Prostate gland (tissue), 2 donors: ENCODE measurements at regions not wholly inside any gene's neighbourhood (a gene's known extent, or its start where the extent isn't known, plus 50 kb on each side); places are given as distances from the start of the nearest gene placed in this dataset.

ENCODE experiments used
- DNase-seq: peaks from one replicate; pipeline ENCODE4 v3.0.0-alpha.2; 2019; ENCODE audit warnings: low spot score
- H3K27ac ChIP-seq, 2 donors: fragments of 200-600 bp; sonication (generic); 2 replicates each; pipeline ENCODE4 v1.5.1; 2017 to 2019
- H3K27me3 ChIP-seq: fragments of 200-600 bp; sonication (generic); replicated peaks from 2 replicates; pipeline ENCODE4 v1.5.1; 2019; ENCODE audit not compliant: insufficient read depth
- H3K36me3 ChIP-seq, 2 donors: fragments of 200-600 bp; sonication (generic); 1 replicate in 1 of 2; 2 replicates in 1 of 2; pipeline versions ENCODE4 v1.5.1 to v1.8.1; 2017 to 2019
- H3K4me1 ChIP-seq: fragments of 200-600 bp; sonication (generic); replicated peaks from 2 replicates; pipeline ENCODE4 v1.5.1; 2019
- H3K4me3 ChIP-seq, 2 donors: fragments of 200-600 bp; sonication (generic); 2 replicates each; pipeline ENCODE4 v1.5.1; 2017 to 2019
- H3K9me3 ChIP-seq: fragments of 200-600 bp; sonication (generic); 2 replicates; pipeline ENCODE4 v1.5.1; 2017
- CTCF ChIP-seq, 4 experiments: fragments of 200-600 bp in 2 of 4; fragments of 450-650 bp in 2 of 4; sonication (generic) in 2 of 4; IDR thresholded peaks; 1 replicate in 3 of 4; 2 replicates in 1 of 4; pipeline ENCODE4 v1.5.1; 2016 to 2019; ENCODE audit warnings: antibody characterized with exemption in 4 of 4, mild to moderate bottlenecking in 2 of 4, moderate library complexity in 2 of 4
- POLR2A ChIP-seq: fragments of 450-650 bp; IDR thresholded peaks from one replicate; pipeline ENCODE4 v1.6.1; 2016; ENCODE audit warnings: antibody characterized with exemption, mild to moderate bottlenecking
- POLR2AphosphoS5 ChIP-seq: sonication (generic); formaldehyde crosslinking; IDR thresholded peaks from one replicate; pipeline ENCODE4 v1.6.1; 2017; ENCODE audit warnings: antibody characterized with exemption
- WGBS: methylation state at CpG from one replicate; pipeline ENCODE4 v1.1.5; 2018; 5-methylcytosine and 5-hydroxymethylcytosine counted together
- intact Hi-C: fragments of 100-400 bp; cut with DNase I; formaldehyde crosslinking; loops from one replicate; pipeline ENCODE4 v1.14.2; 2022

GRCh38 chr18:5630057-5630899 lies 86.5 kb upstream of the EPB41L3 start:
- Histone ChIP-seq H3K27me3 (no peaks in the 10 kb centered on the region), H3K4me3 (peak overlapping the region; percentile 42 to 49), H3K36me3 (no peaks in the 10 kb centered on the region), H3K4me1 (no peaks in the 10 kb centered on the region), H3K9me3 (no peaks in the 10 kb centered on the region), H3K27ac (no peak overlapping the region)
- intact Hi-C loops: no loop called here
- peak; percentile 22 for TF ChIP-seq POLR2A
- TF ChIP-seq POLR2AphosphoS5: no peak
- 4% methylated on average over 31 of the region's 79 CpGs for WGBS
- peak; percentile 58 for DNase-seq

DNA sequence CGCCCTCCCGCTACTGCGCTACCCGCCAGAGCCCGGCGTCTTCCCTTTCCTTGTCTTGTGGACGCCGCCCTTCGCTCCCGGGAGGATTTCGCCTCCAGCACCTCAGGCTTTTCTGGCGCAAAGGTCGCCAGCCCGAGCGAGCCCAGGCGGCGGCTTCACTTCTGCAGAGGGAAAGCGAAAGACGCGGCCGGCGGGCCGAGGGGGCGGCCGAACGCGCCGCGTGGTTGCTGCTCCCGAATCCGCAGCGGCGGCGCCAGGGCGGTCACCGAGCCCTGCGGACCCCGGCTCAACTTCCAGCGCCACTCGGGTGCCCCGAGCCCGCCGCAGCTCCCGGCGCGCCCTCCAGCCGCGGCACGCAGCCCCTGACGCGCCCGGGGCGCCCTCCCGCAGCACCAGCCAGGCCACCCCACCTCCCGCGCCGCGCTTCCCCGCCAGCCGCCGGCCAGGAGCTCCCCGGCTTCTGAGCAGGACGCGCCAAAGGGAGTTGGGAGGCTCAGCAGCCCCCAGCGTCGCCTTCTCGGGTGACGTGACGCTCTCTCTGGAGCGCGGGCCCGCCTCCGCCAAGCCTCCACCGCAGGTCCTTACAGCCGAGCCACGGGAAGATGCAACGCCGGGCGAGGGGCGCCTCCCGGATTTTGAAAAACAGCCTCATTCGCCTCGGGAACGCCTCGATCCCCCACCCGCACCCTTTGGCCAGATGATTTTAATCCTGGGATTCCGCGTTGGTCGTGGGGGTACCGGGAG lies 84.9 kb upstream of the EPB41L3 start:
- no peaks in the 10 kb centered on the region for H3K36me3 ChIP-seq
- no peaks in the 10 kb centered on the region for H3K4me1 ChIP-seq
- peak overlapping the region; percentile 42 to 49 for H3K4me3 ChIP-seq
- H3K27me3 ChIP-seq: no peaks in the 10 kb centered on the region
- H3K9me3 ChIP-seq: no peaks in the 10 kb centered on the region
- intact Hi-C loops: no loop called here
- DNase-seq: no peak
- WGBS: under 1% methylated on average over 32 of the region's 90 CpGs
- H3K27ac ChIP-seq: no peak overlapping the region
- TF ChIP-seq CTCF (IDR thresholded peaks at IDR 0.05): no peak
- no peak for TF ChIP-seq POLR2A
- no peak for TF ChIP-seq POLR2AphosphoS5

- DNase-seq: no peak
- peak overlapping the region; percentile 42 to 49 for H3K4me3 ChIP-seq
- intact Hi-C loops: no loop called here
- no peaks in the 10 kb centered on the region for H3K27me3 ChIP-seq
- H3K4me1 ChIP-seq: no peaks in the 10 kb centered on the region
- H3K36me3 ChIP-seq: no peaks in the 10 kb centered on the region
- H3K27ac ChIP-seq: no peak overlapping the region
- WGBS: 12% methylated on average over 29 of the region's 29 CpGs
- no peaks in the 10 kb centered on the region for H3K9me3 ChIP-seq
- TF ChIP-seq POLR2AphosphoS5 (no peak), POLR2A (no peak), CTCF (IDR thresholded peaks at IDR 0.05) (no peak)
Observed at GRCh38 chr18:5627776-5628511, 84.1 kb upstream of the EPB41L3 start.

DNA sequence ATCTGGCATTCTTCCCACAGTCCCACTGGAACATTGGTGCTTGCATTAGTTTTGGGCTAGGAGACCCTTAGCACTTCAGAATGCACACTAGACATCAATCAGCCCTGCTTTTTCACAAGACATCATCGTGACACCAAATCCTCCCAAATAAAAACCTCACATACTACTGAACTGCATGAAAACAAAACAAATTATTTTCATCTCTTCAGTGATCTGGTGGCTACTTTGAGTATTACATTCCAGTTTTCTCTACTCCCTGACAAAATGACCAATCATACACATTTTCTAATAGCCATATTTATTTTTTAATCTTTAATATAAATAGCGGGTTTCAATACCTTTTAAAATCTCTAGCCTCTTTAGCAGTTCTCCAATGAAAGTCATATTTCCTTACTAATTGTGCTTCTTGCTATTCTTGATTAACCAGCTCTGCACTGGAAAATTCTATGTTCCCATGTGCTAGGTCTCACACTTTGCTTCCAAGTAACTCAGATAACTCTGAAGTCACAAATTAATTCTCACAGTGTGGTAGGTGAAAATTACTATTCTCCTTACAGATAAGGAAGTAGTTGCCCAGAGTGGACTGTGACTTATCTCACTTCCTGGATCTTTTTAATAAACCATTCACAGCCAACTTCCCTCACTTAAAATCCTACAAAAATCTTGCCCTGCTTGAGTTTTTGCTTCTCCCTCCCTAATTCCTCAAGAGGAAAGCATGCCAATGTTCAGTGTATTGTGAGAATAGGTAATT lies 82.5 kb upstream of the EPB41L3 start:
- no peak overlapping the region for H3K27ac ChIP-seq
- intact Hi-C loops: no loop called here
- 86% methylated on average over 2 of the region's 2 CpGs for WGBS

More for the DNA sequence above, 82.5 kb upstream of the EPB41L3 start:
- no peaks in the 10 kb centered on the region for H3K36me3 ChIP-seq
- no peak for TF ChIP-seq CTCF (IDR thresholded peaks at IDR 0.05)
- no peak for TF ChIP-seq POLR2AphosphoS5
- TF ChIP-seq POLR2A: no peak
- H3K4me3 ChIP-seq: no peak overlapping the region
- H3K4me1 ChIP-seq: no peaks in the 10 kb centered on the region
- no peaks in the 10 kb centered on the region for H3K27me3 ChIP-seq
- H3K9me3 ChIP-seq: no peaks in the 10 kb centered on the region
- no peak for DNase-seq
